ENCODE measurements at regions not wholly inside any gene's neighbourhood (a gene's known extent, or its start where the extent isn't known, plus 50 kb on each side); places are given as distances from the start of the nearest gene placed in this dataset.

- DNase-seq, result no peak
Observed at GRCh38 chr20:50286174-50286511, 95.5 kb downstream of the CEBPB start.

GRCh38 chr20:50286609-50287008 lies 96.0 kb downstream of the CEBPB start:
- DNase-seq, result no peak

GRCh38 chr20:50287512-50287911 lies 96.9 kb downstream of the CEBPB start:
- no peak for DNase-seq

GRCh38 chr20:50288128-50288623 lies 97.5 kb downstream of the CEBPB start:
- no peak for DNase-seq

- no peak for DNase-seq
Observed at GRCh38 chr20:50289581-50289980, 99.0 kb downstream of the CEBPB start.

- DNase-seq, result no peak
Observed at GRCh38 chr20:50290112-50290511, 99.5 kb downstream of the CEBPB start.

- no peak for DNase-seq
Observed at GRCh38 chr20:50290808-50291207, 100.2 kb downstream of the CEBPB start.

- DNase-seq, result no peak
Observed at GRCh38 chr20:50291254-50292078, 100.8 kb downstream of the CEBPB start.

GRCh38 chr20:50292079-50292590 lies 101.5 kb downstream of the CEBPB start:
- DNase-seq, result no peak

- DNase-seq, result no peak
Observed at GRCh38 chr20:50292591-50293283, 102.1 kb downstream of the CEBPB start.

GRCh38 chr20:50293284-50294139 lies 102.9 kb downstream of the CEBPB start:
- no peak for DNase-seq

GRCh38 chr20:50294164-50295088 lies 103.8 kb downstream of the CEBPB start:
- DNase-seq, result no peak

- no peak for DNase-seq
Observed at GRCh38 chr20:50295345-50295744, 104.7 kb downstream of the CEBPB start.

GRCh38 chr20:50295762-50296449 lies 105.3 kb downstream of the CEBPB start:
- DNase-seq, result peak; percentile 23

- DNase-seq, result no peak
Observed at GRCh38 chr20:50296450-50297375, 106.1 kb downstream of the CEBPB start.

GRCh38 chr20:50297498-50298376 lies 107.1 kb downstream of the CEBPB start:
- DNase-seq, result no peak

GRCh38 chr20:50298554-50299324 lies 108.1 kb downstream of the CEBPB start:
- no peak for DNase-seq

- no peak for DNase-seq
Observed at GRCh38 chr20:50299325-50299629, 108.6 kb downstream of the CEBPB start.

- DNase-seq, result no peak
Observed at GRCh38 chr20:50301165-50301564, 110.5 kb downstream of the CEBPB start.

Data from NCI-H2107 (cell line).